ENCODE measurements at regions not wholly inside any gene's neighbourhood (a gene's known extent, or its start where the extent isn't known, plus 50 kb on each side); places are given as distances from the start of the nearest gene placed in this dataset.

- Histone ChIP-seq H4K20me1 (ENCODE audit: insufficient read depth, low read length, poor library complexity, severe bottlenecking) (no peaks in the 10 kb centered on the region), H3F3A (ENCODE audit: low read depth) (no peaks in the 10 kb centered on the region), H3K9me3 (ENCODE audit: insufficient read depth, low read depth, low read length) (no peaks in the 10 kb centered on the region), H3K79me2 (ENCODE audit: insufficient read depth, low read length) (no peaks in the 10 kb centered on the region), H3K4me3 (ENCODE audit: low read length, poor library complexity, severe bottlenecking) (no peak overlapping the region), H2AFZ (ENCODE audit: low read length) (no peak overlapping the region), H3K27me3 (ENCODE audit: insufficient read depth, low read length, poor library complexity, severe bottlenecking) (no peaks in the 10 kb centered on the region), H3K9ac (ENCODE audit: low read depth, low read length, poor library complexity, severe bottlenecking) (no peak overlapping the region), H3K4me1 (ENCODE audit: insufficient read depth, low read length, poor library complexity, severe bottlenecking) (peaks cover 34% of the 10 kb centered on the region), H3K36me3 (ENCODE audit: insufficient read depth, low read length) (no peaks in the 10 kb centered on the region), H3K9me2 (replicated peaks; ENCODE audit: low read depth, low read length) (no peaks in the 10 kb centered on the region), H3K4me2 (ENCODE audit: low read depth, low read length, poor library complexity, severe bottlenecking) (no peak overlapping the region)
- no peak for TF ChIP-seq EZH2phosphoT487 (IDR thresholded peaks at IDR 0.05; ENCODE audit: borderline replicate concordance)
- TF ChIP-seq CTCF (conservative IDR thresholded peaks at IDR 0.05; ENCODE audit: low read length) = no peak
Measured at GRCh38 chr5:174433098-174433497, 291.3 kb upstream of the MSX2 start.

- Histone ChIP-seq H4K20me1 (ENCODE audit: insufficient read depth, low read length, poor library complexity, severe bottlenecking) (no peaks in the 10 kb centered on the region), H3K36me3 (ENCODE audit: insufficient read depth, low read length) (no peaks in the 10 kb centered on the region), H3K4me3 (ENCODE audit: low read length, poor library complexity, severe bottlenecking) (no peak overlapping the region), H3K9me2 (replicated peaks; ENCODE audit: low read depth, low read length) (no peaks in the 10 kb centered on the region), H3K9ac (ENCODE audit: low read depth, low read length, poor library complexity, severe bottlenecking) (no peak overlapping the region), H3K27me3 (ENCODE audit: insufficient read depth, low read length, poor library complexity, severe bottlenecking) (no peaks in the 10 kb centered on the region), H3K4me1 (ENCODE audit: insufficient read depth, low read length, poor library complexity, severe bottlenecking) (peaks cover 2% of the 10 kb centered on the region), H3K9me3 (ENCODE audit: insufficient read depth, low read depth, low read length) (no peaks in the 10 kb centered on the region), H3K79me2 (ENCODE audit: insufficient read depth, low read length) (no peaks in the 10 kb centered on the region), H2AFZ (ENCODE audit: low read length) (no peak overlapping the region), H3K4me2 (ENCODE audit: low read depth, low read length, poor library complexity, severe bottlenecking) (no peak overlapping the region), H3F3A (ENCODE audit: low read depth) (no peaks in the 10 kb centered on the region)
- TF ChIP-seq CTCF (conservative IDR thresholded peaks at IDR 0.05; ENCODE audit: low read length) (no peak), EZH2phosphoT487 (IDR thresholded peaks at IDR 0.05; ENCODE audit: borderline replicate concordance) (no peak)
Measured at GRCh38 chr5:174436750-174437149, 287.6 kb upstream of the MSX2 start.

GRCh38 chr5:174444479-174445188 lies 279.7 kb upstream of the MSX2 start:
- H3F3A ChIP-seq (ENCODE audit: low read depth) = no peaks in the 10 kb centered on the region
- H3K9me3 ChIP-seq (ENCODE audit: insufficient read depth, low read depth, low read length) = no peaks in the 10 kb centered on the region
- H2AFZ ChIP-seq (ENCODE audit: low read length) = no peak overlapping the region
- H3K4me3 ChIP-seq (ENCODE audit: low read length, poor library complexity, severe bottlenecking) = no peak overlapping the region
- H3K4me1 ChIP-seq (ENCODE audit: insufficient read depth, low read length, poor library complexity, severe bottlenecking) = peaks cover 10% of the 10 kb centered on the region
- no peaks in the 10 kb centered on the region for H3K36me3 ChIP-seq (ENCODE audit: insufficient read depth, low read length)
- H3K4me2 ChIP-seq (ENCODE audit: low read depth, low read length, poor library complexity, severe bottlenecking) = no peak overlapping the region
- H3K79me2 ChIP-seq (ENCODE audit: insufficient read depth, low read length) = peaks cover 5% of the 10 kb centered on the region; the same call in 1 of the 2 replicates
- H3K9ac ChIP-seq (ENCODE audit: low read depth, low read length, poor library complexity, severe bottlenecking) = no peak overlapping the region
- no peaks in the 10 kb centered on the region for H3K9me2 ChIP-seq (replicated peaks; ENCODE audit: low read depth, low read length)
- H4K20me1 ChIP-seq (ENCODE audit: insufficient read depth, low read length, poor library complexity, severe bottlenecking) = no peaks in the 10 kb centered on the region
- TF ChIP-seq EZH2phosphoT487 (IDR thresholded peaks at IDR 0.05; ENCODE audit: borderline replicate concordance) (no peak), CTCF (conservative IDR thresholded peaks at IDR 0.05; ENCODE audit: low read length) (no peak)
- no peaks in the 10 kb centered on the region for H3K27me3 ChIP-seq (ENCODE audit: insufficient read depth, low read length, poor library complexity, severe bottlenecking)

Measured in Loucy (cell line).